CD14-positive monocyte (primary cell): ENCODE measurements at regions not wholly inside any gene's neighbourhood (a gene's known extent, or its start where the extent isn't known, plus 50 kb on each side); places are given as distances from the start of the nearest gene placed in this dataset.

Experiments used
- DNase-seq, 3 donors: peaks; one replicate each; pipeline ENCODE4 v3.0.0-alpha.2; 2011 to 2022
- H2AFZ ChIP-seq: 2 replicates; pipeline ENCODE4 v1.6.0; 2012; ENCODE audit warnings: mild to moderate bottlenecking, low read depth, low read length, inconsistent platforms; ENCODE audit not compliant: insufficient read depth, poor library complexity, severe bottlenecking
- H3K27ac ChIP-seq, 2 donors: 1 replicate in 1 of 2; 2 replicates in 1 of 2; pipeline ENCODE4 v1.5.1; 2012 to 2013; ENCODE audit warnings: low read length in 2 of 2, control low read depth in 1 of 2, inconsistent platforms in 1 of 2, low read depth in 1 of 2, mild to moderate bottlenecking in 1 of 2
- H3K27me3 ChIP-seq, 2 donors: one replicate each; pipeline versions ENCODE4 v1.6.0 to v1.6.1; 2011 to 2013; ENCODE audit warnings: low read length in 2 of 2; ENCODE audit not compliant: control insufficient read depth in 2 of 2, insufficient read depth in 2 of 2
- H3K36me3 ChIP-seq, 2 donors: replicated peaks in 1 of 2; 1 replicate in 1 of 2; 2 replicates in 1 of 2; pipeline versions ENCODE4 v1.5.1 to v1.6.1; 2012 to 2013; ENCODE audit warnings: low read length in 2 of 2, control low read depth in 1 of 2, inconsistent platforms in 1 of 2, mild to moderate bottlenecking in 1 of 2; ENCODE audit not compliant: insufficient read depth in 2 of 2, control insufficient read depth in 1 of 2
- H3K4me1 ChIP-seq, 2 donors: 1 replicate in 1 of 2; 2 replicates in 1 of 2; pipeline versions ENCODE4 v1.5.1 to v1.6.1; 2012 to 2013; ENCODE audit warnings: low read length in 2 of 2, control low read depth in 1 of 2, inconsistent platforms in 1 of 2, mild to moderate bottlenecking in 1 of 2, moderate library complexity in 1 of 2; ENCODE audit not compliant: insufficient read depth in 2 of 2, control insufficient read depth in 1 of 2
- H3K4me2 ChIP-seq: replicated peaks from 2 replicates; pipeline ENCODE3; 2012; ENCODE audit warnings: low read length, moderate library complexity, mild to moderate bottlenecking; ENCODE audit not compliant: poor library complexity, severe bottlenecking; ENCODE audit errors: extremely low read depth
- H3K4me3 ChIP-seq, 3 experiments: fragments of 200-600 bp in 1 of 3; sonication (generic) in 1 of 3; replicated peaks in 1 of 3; 1 replicate in 2 of 3; 2 replicates in 1 of 3; pipeline ENCODE4 v1.5.1; 2011 to 2013; ENCODE audit warnings: low read length in 3 of 3, mild to moderate bottlenecking in 3 of 3, control low read depth in 2 of 3, low read depth in 2 of 3, inconsistent platforms in 1 of 3, moderate library complexity in 1 of 3
- H3K79me2 ChIP-seq: 2 replicates; pipeline ENCODE4 v1.6.0; 2012; ENCODE audit warnings: mild to moderate bottlenecking, control low read depth, inconsistent platforms, low read length, moderate library complexity; ENCODE audit not compliant: insufficient read depth
- H3K9ac ChIP-seq: 2 replicates; pipeline ENCODE4 v1.6.0; 2017; ENCODE audit warnings: low read length, mild to moderate bottlenecking; ENCODE audit not compliant: insufficient read depth, poor library complexity, severe bottlenecking
- H3K9me3 ChIP-seq, 2 donors: replicated peaks in 1 of 2; 1 replicate in 1 of 2; 2 replicates in 1 of 2; pipeline versions ENCODE4 v1.5.1 to v1.6.1; 2012 to 2013; ENCODE audit warnings: low read length in 2 of 2, control low read depth in 1 of 2; ENCODE audit not compliant: control insufficient read depth in 1 of 2, insufficient read depth in 1 of 2
- H4K20me1 ChIP-seq: 2 replicates; pipeline ENCODE4 v1.6.0; 2012; ENCODE audit warnings: mild to moderate bottlenecking, low read length, control low read depth, moderate library complexity; ENCODE audit not compliant: insufficient read depth
- H3K27ac Mint-ChIP-seq, 7 donors: one replicate each; pipeline ENCODE4 v1.8.0; 2020; ENCODE audit warnings: mild to moderate bottlenecking in 7 of 7, mixed read lengths in 7 of 7, moderate library complexity in 6 of 7, inconsistent platforms in 2 of 7
- H3K27me3 Mint-ChIP-seq, 3 donors: one replicate each; pipeline ENCODE4 v1.8.0; 2021 to 2022; ENCODE audit warnings: low read depth in 3 of 3, mild to moderate bottlenecking in 3 of 3, mixed read lengths in 3 of 3, moderate library complexity in 3 of 3, inconsistent platforms in 1 of 3
- H3K36me3 Mint-ChIP-seq, 2 donors: one replicate each; pipeline ENCODE4 v1.8.0; 2020; ENCODE audit warnings: mixed read lengths in 2 of 2, inconsistent platforms in 1 of 2, mild to moderate bottlenecking in 1 of 2
- H3K4me1 Mint-ChIP-seq: one replicate; pipeline ENCODE4 v1.8.0; 2020; ENCODE audit warnings: mild to moderate bottlenecking, mixed read lengths
- H3K4me3 Mint-ChIP-seq, 2 donors: one replicate each; pipeline ENCODE4 v1.8.0; 2020; ENCODE audit warnings: mild to moderate bottlenecking in 2 of 2, mixed read lengths in 2 of 2, moderate library complexity in 1 of 2
- H3K9me3 Mint-ChIP-seq, 7 donors: one replicate each; pipeline ENCODE4 v1.8.0; 2020 to 2022; ENCODE audit warnings: mixed read lengths in 7 of 7, mild to moderate bottlenecking in 6 of 7, moderate library complexity in 6 of 7, inconsistent platforms in 2 of 7
- WGBS: methylation state at CpG from one replicate; pipeline ENCODE4 v1.1.5; 2013; ENCODE audit warnings: missing lambda C conversion rate; ENCODE audit not compliant: insufficient coverage; 5-methylcytosine and 5-hydroxymethylcytosine counted together
- intact Hi-C, 2 donors: fragments of 100-400 bp; cut with micrococcal nuclease; formaldehyde crosslinking; loops; one replicate each; pipeline versions ENCODE4 v1.15.0 to v1.15.1; 2023
- TF ChIP-seq, protein P1 (sequence below): fragments of 200-600 bp; IDR thresholded peaks from one replicate; pipeline ENCODE4 v1.8.0; 2022; ENCODE audit warnings: antibody characterized with exemption, mild to moderate bottlenecking

DNA sequence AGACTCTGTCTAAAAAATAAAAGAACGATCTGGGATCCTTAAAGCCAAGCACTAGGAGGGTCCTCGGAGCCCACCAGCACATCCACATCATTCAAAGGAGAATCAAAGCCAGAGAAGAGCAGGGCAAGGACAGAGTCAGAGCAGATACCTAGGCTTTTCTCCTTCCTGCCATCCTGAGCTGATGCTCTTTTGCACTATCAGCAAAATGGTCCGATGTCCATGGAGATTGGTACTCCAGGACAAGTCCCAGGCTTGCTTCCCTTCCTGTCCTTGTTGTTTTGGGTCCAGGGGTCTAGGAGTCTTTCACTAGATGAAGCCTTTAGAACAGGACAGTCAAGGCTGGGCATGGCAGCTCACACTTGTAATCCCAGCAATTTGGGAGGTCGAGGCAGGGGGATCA, 58.0 kb upstream of the ELN start:
- H3K9me3 Mint-ChIP-seq, result peaks cover 0 to 5% (median 1%) of the 10 kb centered on the region in 7 donors
- H3K4me1 ChIP-seq, result peaks cover 19 to 32% of the 10 kb centered on the region in 2 donors
- H2AFZ ChIP-seq, result no peak overlapping the region
- no peaks in the 10 kb centered on the region for H3K36me3 Mint-ChIP-seq
- no peaks in the 10 kb centered on the region for H3K79me2 ChIP-seq
- peaks cover 0 to 1% of the 10 kb centered on the region in 2 donors for H3K9me3 ChIP-seq
- H3K4me1 Mint-ChIP-seq, result peaks cover 27% of the 10 kb centered on the region
- no peak overlapping the region for H3K27ac Mint-ChIP-seq
- peaks cover 1 to 9% (median 4%) of the 10 kb centered on the region in 3 donors for H3K27me3 Mint-ChIP-seq
- no peak overlapping the region for H3K4me2 ChIP-seq
- DNase-seq, result no peak
- no peaks in the 10 kb centered on the region for H3K27me3 ChIP-seq
- TF ChIP-seq, protein P1, sequence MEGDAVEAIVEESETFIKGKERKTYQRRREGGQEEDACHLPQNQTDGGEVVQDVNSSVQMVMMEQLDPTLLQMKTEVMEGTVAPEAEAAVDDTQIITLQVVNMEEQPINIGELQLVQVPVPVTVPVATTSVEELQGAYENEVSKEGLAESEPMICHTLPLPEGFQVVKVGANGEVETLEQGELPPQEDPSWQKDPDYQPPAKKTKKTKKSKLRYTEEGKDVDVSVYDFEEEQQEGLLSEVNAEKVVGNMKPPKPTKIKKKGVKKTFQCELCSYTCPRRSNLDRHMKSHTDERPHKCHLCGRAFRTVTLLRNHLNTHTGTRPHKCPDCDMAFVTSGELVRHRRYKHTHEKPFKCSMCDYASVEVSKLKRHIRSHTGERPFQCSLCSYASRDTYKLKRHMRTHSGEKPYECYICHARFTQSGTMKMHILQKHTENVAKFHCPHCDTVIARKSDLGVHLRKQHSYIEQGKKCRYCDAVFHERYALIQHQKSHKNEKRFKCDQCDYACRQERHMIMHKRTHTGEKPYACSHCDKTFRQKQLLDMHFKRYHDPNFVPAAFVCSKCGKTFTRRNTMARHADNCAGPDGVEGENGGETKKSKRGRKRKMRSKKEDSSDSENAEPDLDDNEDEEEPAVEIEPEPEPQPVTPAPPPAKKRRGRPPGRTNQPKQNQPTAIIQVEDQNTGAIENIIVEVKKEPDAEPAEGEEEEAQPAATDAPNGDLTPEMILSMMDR, result no peak
- intact Hi-C loops, result no loop called here
- no peaks in the 10 kb centered on the region for H4K20me1 ChIP-seq
- H3K36me3 ChIP-seq, result no peaks in the 10 kb centered on the region
- 92% methylated on average over 3 of the region's 4 CpGs for WGBS
- no peak overlapping the region for H3K4me3 ChIP-seq
- H3K27ac ChIP-seq, result no peak overlapping the region
- no peak overlapping the region for H3K9ac ChIP-seq
- no peak overlapping the region for H3K4me3 Mint-ChIP-seq

DNA sequence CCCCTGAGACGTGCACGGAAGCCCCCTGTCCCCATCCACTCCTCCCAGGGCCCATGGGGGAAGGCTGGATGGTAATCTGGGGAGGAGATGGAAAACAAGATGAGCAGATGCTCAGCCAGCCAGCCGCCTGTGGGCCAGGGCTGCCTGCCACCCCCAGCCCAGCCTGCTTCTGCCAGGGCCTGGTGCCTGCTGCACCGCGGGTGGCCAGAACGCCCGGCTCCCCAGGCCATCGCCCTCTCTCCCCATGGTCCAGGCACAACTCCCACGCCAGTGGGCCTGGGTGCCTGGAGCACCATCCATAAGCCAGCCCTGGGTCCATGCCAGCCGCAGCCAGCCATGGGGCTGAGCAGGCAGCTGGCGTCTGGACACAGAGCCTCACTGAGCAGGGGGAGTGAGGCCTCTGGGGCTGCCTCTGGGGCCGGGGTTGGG, 57.2 kb upstream of the ELN start:
- H3K27ac Mint-ChIP-seq, result no peak overlapping the region
- no peak overlapping the region for H3K9ac ChIP-seq
- H3K4me2 ChIP-seq, result no peak overlapping the region
- H2AFZ ChIP-seq, result no peak overlapping the region
- no peak overlapping the region for H3K4me3 Mint-ChIP-seq
- H3K36me3 ChIP-seq, result no peaks in the 10 kb centered on the region
- TF ChIP-seq, protein P1, result no peak
- WGBS, result 92% methylated on average over 10 of the region's 12 CpGs
- intact Hi-C loops, result no loop called here
- H3K9me3 ChIP-seq, result no peaks in the 10 kb centered on the region
- H3K79me2 ChIP-seq, result no peaks in the 10 kb centered on the region
- DNase-seq, result no peak
- no peak overlapping the region for H3K4me3 ChIP-seq
- no peak overlapping the region for H3K27ac ChIP-seq
- peaks cover 19 to 32% of the 10 kb centered on the region in 2 donors for H3K4me1 ChIP-seq
- H3K4me1 Mint-ChIP-seq, result peaks cover 27% of the 10 kb centered on the region
- peaks cover 0 to 3% (median 1%) of the 10 kb centered on the region in 7 donors for H3K9me3 Mint-ChIP-seq
- no peaks in the 10 kb centered on the region for H3K36me3 Mint-ChIP-seq
- no peaks in the 10 kb centered on the region for H3K27me3 ChIP-seq
- peaks cover 1 to 9% (median 4%) of the 10 kb centered on the region in 3 donors for H3K27me3 Mint-ChIP-seq
- H4K20me1 ChIP-seq, result no peaks in the 10 kb centered on the region
